Fibroblast of mammary gland (primary cell): ENCODE measurements at regions not wholly inside any gene's neighbourhood (a gene's known extent, or its start where the extent isn't known, plus 50 kb on each side); places are given as distances from the start of the nearest gene placed in this dataset.

ENCODE experiments used
- DNase-seq: peaks from one replicate; pipeline ENCODE4 v3.0.0-alpha.2; 2010; ENCODE audit warnings: low read depth
- H3K4me3 ChIP-seq: 2 replicates; pipeline ENCODE4 v1.5.1; 2011; ENCODE audit warnings: low read depth, mild to moderate bottlenecking, low read length, moderate library complexity; ENCODE audit not compliant: control insufficient read depth
- CTCF ChIP-seq: conservative IDR thresholded peaks from 2 replicates; pipeline ENCODE4 v1.5.1; 2011; ENCODE audit warnings: low read depth, low read length, inconsistent platforms; ENCODE audit not compliant: control insufficient read depth, insufficient read depth

GRCh38 chr15:36278219-36278618, 301.2 kb upstream of the CDIN1 start:
- DNase-seq = peak; percentile 56
- TF ChIP-seq CTCF = peak; percentile 45
- no peak overlapping the region for H3K4me3 ChIP-seq

- H3K4me3 ChIP-seq = no peak overlapping the region
- DNase-seq = no peak
- no peak for TF ChIP-seq CTCF
Observed at GRCh38 chr15:36282821-36283220, 296.6 kb upstream of the CDIN1 start.

- no peak for DNase-seq
- TF ChIP-seq CTCF = no peak
Observed at GRCh38 chr15:36284911-36285310, 294.5 kb upstream of the CDIN1 start.

GRCh38 chr15:36291501-36291900, 287.9 kb upstream of the CDIN1 start:
- TF ChIP-seq CTCF = no peak
- DNase-seq = no peak
- H3K4me3 ChIP-seq = no peak overlapping the region

More at GRCh38 chr15:36284911-36285310, 294.5 kb upstream of the CDIN1 start:
- H3K4me3 ChIP-seq = no peak overlapping the region

- H3K4me3 ChIP-seq = no peak overlapping the region
- DNase-seq = no peak
- TF ChIP-seq CTCF = no peak
Observed at GRCh38 chr15:36294359-36294758, 285.1 kb upstream of the CDIN1 start.

- DNase-seq = no peak
- no peak for TF ChIP-seq CTCF
Observed at GRCh38 chr15:36301947-36302346, 277.5 kb upstream of the CDIN1 start.

GRCh38 chr15:36313021-36313420, 266.4 kb upstream of the CDIN1 start:
- no peak overlapping the region for H3K4me3 ChIP-seq
- TF ChIP-seq CTCF = no peak
- DNase-seq = peak; percentile 54

More at GRCh38 chr15:36301947-36302346, 277.5 kb upstream of the CDIN1 start:
- H3K4me3 ChIP-seq = no peak overlapping the region
